ENCODE measurements at regions not wholly inside any gene's neighbourhood (a gene's known extent, or its start where the extent isn't known, plus 50 kb on each side); places are given as distances from the start of the nearest gene placed in this dataset.

DNA sequence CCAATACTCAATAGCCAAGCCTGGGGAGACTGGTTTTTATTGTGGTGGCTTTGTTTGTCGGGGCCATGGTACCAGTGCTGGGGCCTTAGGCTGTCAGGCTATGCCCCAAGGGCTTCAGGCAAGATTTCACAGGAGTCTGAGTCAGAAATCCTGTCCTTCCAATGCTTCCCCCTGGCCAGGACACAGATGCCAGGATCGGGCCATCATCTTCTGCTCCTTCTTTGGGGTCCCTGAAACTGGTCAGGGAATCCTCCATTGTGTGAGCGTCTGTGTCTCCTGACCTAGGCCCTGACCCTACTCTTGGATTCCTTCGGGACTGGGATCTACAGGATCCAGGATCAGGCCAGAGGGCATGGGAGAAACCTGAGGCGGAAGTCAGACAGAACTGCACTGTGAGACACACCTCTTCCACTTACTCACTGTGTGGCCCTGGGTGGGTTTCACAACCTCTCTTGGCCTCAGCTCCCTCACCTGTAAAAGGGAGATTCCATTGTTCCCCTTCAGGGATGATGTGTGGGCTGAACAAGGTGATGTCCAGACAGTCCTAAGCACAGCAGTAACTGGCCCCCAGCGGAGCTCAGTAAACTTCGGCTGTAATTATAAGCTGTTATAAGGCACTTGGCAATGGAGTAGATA lies 292.7 kb downstream of the UACA start:
- TF ChIP-seq YY1 (IDR thresholded peaks at IDR 0.05; ENCODE audit: insufficient read depth, insufficient read length) (no peak), ZNF274 (IDR thresholded peaks at IDR 0.05; ENCODE audit: low read depth, low read length) (no peak)

Measured in NT2/D1 (cell line).